ENCODE measurements at regions not wholly inside any gene's neighbourhood (a gene's known extent, or its start where the extent isn't known, plus 50 kb on each side); places are given as distances from the start of the nearest gene placed in this dataset.

DNA sequence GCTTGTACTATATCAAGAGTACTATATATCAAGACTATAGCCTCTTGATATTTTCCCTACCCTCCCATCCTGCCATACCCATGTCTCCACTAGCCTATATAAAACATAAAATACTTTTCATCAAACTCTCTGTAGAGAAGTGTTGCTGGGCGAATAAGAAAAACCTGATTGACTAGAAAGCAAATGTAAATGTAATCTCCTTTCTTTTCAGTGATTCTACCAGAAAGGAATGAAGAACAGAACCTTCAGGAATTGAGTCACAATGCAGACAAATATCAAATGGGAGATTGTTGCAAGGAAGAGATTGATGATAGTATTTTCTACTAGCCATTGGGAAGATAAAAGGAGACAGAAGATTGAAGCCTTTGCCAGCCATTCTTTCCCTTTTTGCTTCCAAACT, 89.2 kb downstream of the KCNRG start:
- DNase-seq = no peak

DNA sequence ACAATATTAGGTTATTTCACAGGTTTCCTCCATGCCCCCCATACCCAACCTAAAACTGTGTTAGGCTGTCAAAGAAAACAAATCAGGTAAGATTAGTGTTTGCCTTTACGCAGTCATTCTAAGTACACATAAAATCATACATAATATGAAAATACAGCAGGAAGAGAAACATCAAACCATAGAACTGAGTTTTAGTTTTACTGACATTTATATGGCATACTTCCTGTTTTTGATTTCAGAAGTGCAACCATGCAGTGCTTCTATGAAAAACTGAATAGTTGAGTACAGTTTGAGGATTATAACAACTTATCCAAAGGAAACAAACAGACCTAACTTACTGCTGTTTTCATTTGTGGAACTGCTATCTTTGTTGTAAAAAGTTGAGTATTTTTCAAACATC, 91.3 kb downstream of the KCNRG start:
- no peak for DNase-seq

DNA sequence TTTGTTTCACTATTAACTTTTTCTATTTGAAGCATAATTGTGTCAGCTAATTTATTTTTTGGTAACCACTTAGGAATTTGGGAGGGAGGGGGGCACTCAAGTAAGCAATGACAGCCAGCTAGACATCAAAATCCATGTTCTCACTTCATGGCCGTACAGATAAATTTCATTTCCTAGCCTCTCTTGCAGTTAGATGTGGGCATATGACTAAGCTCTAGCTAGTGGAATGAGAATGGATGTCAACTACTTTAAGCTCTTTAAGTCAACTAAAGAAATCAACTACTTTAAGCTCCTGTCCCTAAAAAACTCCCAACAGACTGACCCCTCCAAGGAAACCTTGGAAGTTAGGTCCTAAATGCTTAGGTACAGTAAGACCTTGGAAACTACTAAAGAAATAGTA, 92.0 kb downstream of the KCNRG start:
- DNase-seq = no peak

GRCh38 chr13:50114961-50115360, 99.7 kb downstream of the KCNRG start:
- DNase-seq = no peak

- DNase-seq = no peak
These were observed 100.5 kb downstream of the KCNRG start for GRCh38 chr13:50115695-50116094.

GRCh38 chr13:50116430-50116973, 101.3 kb downstream of the KCNRG start:
- DNase-seq = no peak

GRCh38 chr13:50119591-50119990, 104.3 kb downstream of the KCNRG start:
- DNase-seq = no peak

DNA sequence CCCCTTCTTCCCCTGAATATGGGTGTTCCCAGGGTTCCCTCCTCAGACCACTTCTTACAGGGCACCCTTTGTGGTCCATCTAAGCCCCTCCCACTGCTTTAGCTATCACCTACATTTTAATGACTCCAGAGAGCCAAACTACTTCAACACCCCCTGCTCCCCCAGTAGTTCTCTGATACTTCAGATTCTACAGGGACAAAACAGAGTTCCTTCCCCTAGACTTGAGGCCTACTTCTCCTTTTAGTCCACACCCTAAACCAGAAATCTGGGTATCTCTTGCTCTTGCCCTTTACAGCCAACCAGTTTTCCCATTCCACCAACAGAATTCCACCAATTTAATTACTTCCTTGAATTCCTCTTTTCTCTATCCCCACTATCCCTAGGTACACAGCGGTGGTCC, 107.2 kb downstream of the KCNRG start:
- DNase-seq = no peak

GRCh38 chr13:50123002-50123401, 107.8 kb downstream of the KCNRG start:
- DNase-seq = no peak

DNA sequence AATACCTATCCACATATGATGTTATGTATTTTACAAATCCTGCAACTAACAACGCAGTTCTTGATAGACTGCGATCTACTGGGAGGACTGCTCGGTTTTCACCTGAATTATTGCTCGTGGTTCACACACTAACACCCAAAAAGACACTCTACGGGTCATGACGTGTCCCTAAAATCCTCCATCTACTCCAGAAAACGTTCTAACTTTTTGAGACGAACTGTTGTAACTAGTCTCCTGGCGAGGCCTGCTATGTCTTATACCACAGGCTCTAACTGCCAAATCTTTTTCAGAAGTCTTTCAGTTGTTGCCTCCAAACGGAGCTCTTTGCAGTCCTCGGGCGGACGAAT, 108.2 kb downstream of the KCNRG start:
- no peak for DNase-seq

GRCh38 chr13:50123862-50124535, 108.8 kb downstream of the KCNRG start:
- DNase-seq = peak; percentile 66 to 97 (median 70)

- peak in 4 of 5 donors; percentile 96 to 98 (median 97) for DNase-seq
These were observed 109.5 kb downstream of the KCNRG start for GRCh38 chr13:50124536-50125303.

- no peak for DNase-seq
These were observed 110.0 kb downstream of the KCNRG start for GRCh38 chr13:50125304-50125553.

GRCh38 chr13:50125554-50126262, 110.5 kb downstream of the KCNRG start:
- DNase-seq = peak; percentile 87 to 89 (median 87)

GRCh38 chr13:50126263-50126992, 111.2 kb downstream of the KCNRG start:
- DNase-seq = peak in 1 of 5 donors; percentile 61

DNA sequence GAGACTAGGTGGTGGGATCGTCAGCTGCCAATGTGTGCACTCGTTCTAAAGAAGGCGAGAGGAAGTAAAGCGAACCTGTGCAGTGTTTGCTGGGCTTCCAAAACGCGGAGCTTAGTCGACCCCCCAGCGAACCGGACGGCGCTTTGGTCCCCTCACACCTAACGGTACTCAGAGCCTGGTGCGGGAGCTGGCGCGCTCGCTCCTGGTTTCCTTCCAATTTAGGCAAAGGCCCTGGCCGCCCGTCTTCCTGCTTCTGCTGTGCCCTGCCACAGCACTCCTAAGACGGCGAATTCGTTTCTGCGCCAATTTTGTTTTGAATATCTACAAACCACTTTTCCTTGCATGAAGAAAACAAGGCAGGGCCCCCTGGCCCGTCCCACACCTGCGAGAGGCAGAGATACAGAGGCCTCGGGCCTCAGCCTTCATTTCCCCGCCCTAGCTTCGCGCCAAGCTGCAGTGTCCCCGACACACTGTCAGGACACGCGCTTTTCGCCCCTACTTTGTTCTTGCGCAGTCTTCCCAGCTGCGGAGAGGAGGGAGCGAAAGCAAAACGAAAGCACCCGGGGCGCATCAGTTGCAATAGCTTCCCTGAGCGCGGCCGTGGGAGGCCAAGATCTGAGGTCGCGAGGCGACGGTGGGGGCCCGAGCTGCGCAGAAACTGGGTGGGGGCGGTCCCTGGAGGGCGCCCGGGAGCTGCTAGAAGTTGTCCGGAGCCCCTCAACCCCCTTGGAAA, 111.9 kb downstream of the KCNRG start:
- DNase-seq = peak in 4 of 5 donors; percentile 40 to 66 (median 48)

DNA sequence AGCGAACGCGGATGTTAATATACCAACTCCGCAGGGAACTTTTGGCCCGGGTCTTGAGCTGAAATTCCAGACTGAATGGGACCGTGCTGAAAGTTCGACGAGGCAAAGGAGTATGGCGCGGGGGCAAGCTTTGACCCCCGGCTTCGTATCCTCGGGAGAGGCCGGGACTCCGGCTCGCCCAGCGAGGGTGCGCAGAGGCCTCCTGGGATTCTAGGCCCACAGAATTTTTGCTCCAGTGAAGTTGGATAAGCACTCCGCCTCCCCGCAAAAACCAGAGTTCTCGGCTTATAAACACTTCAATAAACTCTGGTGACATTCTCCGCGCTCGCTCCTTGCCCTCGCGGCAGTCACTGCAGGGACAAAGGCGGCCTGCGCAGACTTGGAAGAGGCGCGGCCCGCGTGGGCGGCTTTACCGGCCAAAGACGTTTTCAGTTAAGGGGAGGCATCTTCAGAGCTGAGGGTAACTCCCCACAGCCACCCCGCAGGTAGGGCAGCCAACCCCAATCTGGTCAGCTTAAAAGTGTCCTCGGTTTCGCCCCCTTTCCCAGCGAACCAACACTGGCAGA, 112.6 kb downstream of the KCNRG start:
- DNase-seq = no peak

GRCh38 chr13:50128428-50128931, 113.2 kb downstream of the KCNRG start:
- DNase-seq = peak in 1 of 5 donors; percentile 74

DNA sequence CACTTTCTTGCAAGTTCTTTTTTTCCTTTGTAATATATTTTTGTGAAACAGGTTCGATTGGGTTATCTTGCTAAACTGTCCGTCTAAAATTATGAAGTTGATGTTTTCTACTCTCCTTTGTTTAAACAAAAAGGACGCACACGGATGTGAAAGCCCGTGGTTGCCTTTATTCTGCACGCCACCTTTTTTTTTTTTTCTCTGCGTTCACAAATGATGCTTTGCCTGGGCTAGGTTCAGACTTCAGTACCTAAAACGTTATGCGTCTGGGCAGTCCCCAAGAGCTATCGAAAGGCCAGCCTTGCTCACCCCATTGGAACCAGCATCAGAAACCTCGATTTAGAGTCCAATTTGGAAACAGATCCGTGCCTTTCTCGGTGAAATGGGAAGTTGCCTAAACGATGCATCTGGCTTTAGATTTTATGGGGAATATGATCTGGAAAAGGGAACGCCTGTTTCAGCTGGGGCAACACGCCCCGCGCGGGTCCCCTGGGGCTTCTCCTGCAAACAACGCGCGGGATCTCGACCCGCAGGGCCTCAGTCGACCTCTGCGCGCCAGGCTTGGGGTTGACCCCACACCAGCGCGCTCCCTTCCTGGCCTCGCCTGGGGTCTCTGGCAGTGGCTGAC, 113.9 kb downstream of the KCNRG start:
- peak in 1 of 5 donors; percentile 76 for DNase-seq

GRCh38 chr13:50129706-50130122, 114.5 kb downstream of the KCNRG start:
- DNase-seq = no peak
